ENCODE measurements at regions not wholly inside any gene's neighbourhood (a gene's known extent, or its start where the extent isn't known, plus 50 kb on each side); places are given as distances from the start of the nearest gene placed in this dataset.
A peak's percentile ranks its signal among the peaks of the same experiment; 100 is the strongest.

- no peaks in the 10 kb centered on the region for H3K36me3 Mint-ChIP-seq
- peaks cover 2 to 11% (median 4%) of the 10 kb centered on the region in 5 donors for H3K27me3 Mint-ChIP-seq
- POLR2A ChIA-PET, result no interaction called here
- ATAC-seq, result no peak
- no peak overlapping the region for H3K27ac Mint-ChIP-seq
- H3K4me1 Mint-ChIP-seq, result no peaks in the 10 kb centered on the region
- no peak for DNase-seq
- no peaks in the 10 kb centered on the region for H3K9me3 Mint-ChIP-seq
- H3K4me3 Mint-ChIP-seq, result no peak overlapping the region
Measured at GRCh38 chr4:128560754-128561495, 248.6 kb upstream of the JADE1 start.

- ATAC-seq, result no peak
- H3K36me3 Mint-ChIP-seq, result no peaks in the 10 kb centered on the region
- POLR2A ChIA-PET, result no interaction called here
- H3K4me1 Mint-ChIP-seq, result peaks cover under 1 to 2% (median 1%) of the 10 kb centered on the region in 4 donors
- H3K9me3 Mint-ChIP-seq, result no peaks in the 10 kb centered on the region
- peaks cover 1 to 10% (median 4%) of the 10 kb centered on the region in 5 donors for H3K27me3 Mint-ChIP-seq
- peak overlapping the region in 1 of 10 donors; percentile 1 for H3K27ac Mint-ChIP-seq
- no peak overlapping the region for H3K4me3 Mint-ChIP-seq
- no peak for DNase-seq
Measured at GRCh38 chr4:128558896-128559679, 250.4 kb upstream of the JADE1 start.

- POLR2A ChIA-PET, result no interaction called here
- H3K27me3 Mint-ChIP-seq, result peaks cover 0 to 23% (median 5%) of the 10 kb centered on the region in 5 donors
- H3K9me3 Mint-ChIP-seq, result peaks cover 0 to 2% (median 0%) of the 10 kb centered on the region in 9 donors
Measured at GRCh38 chr4:128556756-128557155, 252.7 kb upstream of the JADE1 start.

GRCh38 chr4:128553686-128554515 is 255.6 kb upstream of the JADE1 start:
- Mint-ChIP-seq H3K27me3 (peaks cover 2 to 23% (median 14%) of the 10 kb centered on the region in 5 donors), H3K4me3 (peak overlapping the region; percentile 88 to 99 (median 96)), H3K27ac (peak overlapping the region in 7 of 10 donors; percentile 84 to 99 (median 94)), H3K9me3 (peaks cover 0 to 5% (median 0%) of the 10 kb centered on the region in 9 donors), H3K36me3 (no peaks in the 10 kb centered on the region), H3K4me1 (peaks cover 9 to 18% (median 16%) of the 10 kb centered on the region in 4 donors)
- ATAC-seq (peak in 1 of 2 donors; percentile 2), DNase-seq (no peak)
- POLR2A ChIA-PET, result interaction anchor here (0.5 kb wide), 1 partner anchor 187 kb away, joined by 3 read pairs; no protein-coding TSS in a partner anchor

More at GRCh38 chr4:128556756-128557155, 252.7 kb upstream of the JADE1 start:
- Mint-ChIP-seq H3K4me1 (peaks cover 9 to 18% (median 16%) of the 10 kb centered on the region in 4 donors), H3K27ac (no peak overlapping the region), H3K4me3 (no peak overlapping the region), H3K36me3 (no peaks in the 10 kb centered on the region)
- ATAC-seq (no peak), DNase-seq (no peak)

- ATAC-seq, result no peak
Measured at GRCh38 chr4:128552586-128552907, 257.0 kb upstream of the JADE1 start.

GRCh38 chr4:128551280-128551679 is 258.2 kb upstream of the JADE1 start:
- Mint-ChIP-seq H3K4me3 (no peak overlapping the region), H3K36me3 (no peaks in the 10 kb centered on the region), H3K4me1 (peaks cover 9 to 18% (median 16%) of the 10 kb centered on the region in 4 donors), H3K27ac (no peak overlapping the region), H3K27me3 (peaks cover 5 to 23% (median 17%) of the 10 kb centered on the region in 5 donors), H3K9me3 (peaks cover 0 to 5% (median 0%) of the 10 kb centered on the region in 9 donors)
- no peak for ATAC-seq
- DNase-seq, result no peak
- POLR2A ChIA-PET, result no interaction called here

More at GRCh38 chr4:128552586-128552907, 257.0 kb upstream of the JADE1 start:
- H3K9me3 Mint-ChIP-seq, result peaks cover 0 to 5% (median 0%) of the 10 kb centered on the region in 9 donors
- DNase-seq, result no peak
- peaks cover 2 to 23% (median 14%) of the 10 kb centered on the region in 5 donors for H3K27me3 Mint-ChIP-seq
- no peaks in the 10 kb centered on the region for H3K36me3 Mint-ChIP-seq
- H3K4me1 Mint-ChIP-seq, result peaks cover 9 to 18% (median 16%) of the 10 kb centered on the region in 4 donors
- peak overlapping the region in 3 of 10 donors; percentile 90 to 99 (median 94) for H3K27ac Mint-ChIP-seq
- H3K4me3 Mint-ChIP-seq, result peak overlapping the region; percentile 61 to 99 (median 95)
- POLR2A ChIA-PET, result no interaction called here

- Mint-ChIP-seq H3K9me3 (peaks cover 0 to 5% (median 0%) of the 10 kb centered on the region in 9 donors), H3K4me3 (no peak overlapping the region), H3K27ac (no peak overlapping the region), H3K27me3 (peaks cover 5 to 19% (median 16%) of the 10 kb centered on the region in 5 donors), H3K36me3 (no peaks in the 10 kb centered on the region), H3K4me1 (peaks cover 9 to 18% (median 16%) of the 10 kb centered on the region in 4 donors)
- ATAC-seq (no peak), DNase-seq (no peak)
- POLR2A ChIA-PET, result no interaction called here
Measured at GRCh38 chr4:128550060-128550459, 259.4 kb upstream of the JADE1 start.

GRCh38 chr4:128549636-128550035 is 259.9 kb upstream of the JADE1 start:
- H3K4me1 Mint-ChIP-seq, result peaks cover 9 to 18% (median 16%) of the 10 kb centered on the region in 4 donors
- no peak overlapping the region for H3K4me3 Mint-ChIP-seq
- peak overlapping the region in 1 of 10 donors; percentile 89 for H3K27ac Mint-ChIP-seq
- POLR2A ChIA-PET, result no interaction called here
- peaks cover 0 to 5% (median 0%) of the 10 kb centered on the region in 9 donors for H3K9me3 Mint-ChIP-seq
- peaks cover 5 to 19% (median 12%) of the 10 kb centered on the region in 5 donors for H3K27me3 Mint-ChIP-seq
- ATAC-seq (no peak), DNase-seq (no peak)
- no peaks in the 10 kb centered on the region for H3K36me3 Mint-ChIP-seq

GRCh38 chr4:128548381-128548780 is 260.8 kb upstream of the PGRMC2 start:
- Mint-ChIP-seq H3K4me3 (no peak overlapping the region), H3K36me3 (no peaks in the 10 kb centered on the region), H3K4me1 (peaks cover 5 to 9% (median 8%) of the 10 kb centered on the region in 4 donors), H3K9me3 (peaks cover 0 to 5% (median 0%) of the 10 kb centered on the region in 9 donors), H3K27me3 (peaks cover 5 to 19% (median 10%) of the 10 kb centered on the region in 5 donors), H3K27ac (no peak overlapping the region)
- no peak for ATAC-seq
- DNase-seq, result no peak
- POLR2A ChIA-PET, result no interaction called here

GRCh38 chr4:128544272-128544671 is 256.7 kb upstream of the PGRMC2 start:
- no peaks in the 10 kb centered on the region for H3K36me3 Mint-ChIP-seq
- H3K9me3 Mint-ChIP-seq, result no peaks in the 10 kb centered on the region
- DNase-seq, result no peak
- no peak overlapping the region for H3K4me3 Mint-ChIP-seq
- no peak for ATAC-seq
- no peak overlapping the region for H3K27ac Mint-ChIP-seq
- H3K27me3 Mint-ChIP-seq, result peaks cover 0 to 7% (median 3%) of the 10 kb centered on the region in 5 donors
- H3K4me1 Mint-ChIP-seq, result no peaks in the 10 kb centered on the region
- POLR2A ChIA-PET, result no interaction called here

- Mint-ChIP-seq H3K4me1 (no peaks in the 10 kb centered on the region), H3K27ac (no peak overlapping the region)
- ATAC-seq, result no peak
Measured at GRCh38 chr4:128543696-128544095, 256.1 kb upstream of the PGRMC2 start.

GRCh38 chr4:128542047-128542446 is 254.4 kb upstream of the PGRMC2 start:
- POLR2A ChIA-PET, result no interaction called here
- no peak for DNase-seq
- peaks cover 0 to 6% (median 0%) of the 10 kb centered on the region in 5 donors for H3K27me3 Mint-ChIP-seq
- no peak overlapping the region for H3K27ac Mint-ChIP-seq
- H3K9me3 Mint-ChIP-seq, result no peaks in the 10 kb centered on the region
- no peak overlapping the region for H3K4me3 Mint-ChIP-seq
- no peaks in the 10 kb centered on the region for H3K36me3 Mint-ChIP-seq
- no peaks in the 10 kb centered on the region for H3K4me1 Mint-ChIP-seq
- ATAC-seq, result no peak

More at GRCh38 chr4:128543696-128544095, 256.1 kb upstream of the PGRMC2 start:
- Mint-ChIP-seq H3K4me3 (no peak overlapping the region), H3K9me3 (no peaks in the 10 kb centered on the region), H3K27me3 (peaks cover 0 to 9% (median 3%) of the 10 kb centered on the region in 5 donors), H3K36me3 (no peaks in the 10 kb centered on the region)
- POLR2A ChIA-PET, result no interaction called here
- DNase-seq, result no peak

All from naive thymus-derived CD8-positive, alpha-beta T cell (primary cell).